GM21825 (cell line): ENCODE measurements at regions not wholly inside any gene's neighbourhood (a gene's known extent, or its start where the extent isn't known, plus 50 kb on each side); places are given as distances from the start of the nearest gene placed in this dataset.
"Not testable (repeated sequence)": the region's sequence is repeated elsewhere in the genome, so short reads cannot be mapped to it uniquely, and the experiment has no call there.

ENCODE experiments used
- ATAC-seq: cut with Tn5 transposase; IDR thresholded peaks from one replicate; pipeline ENCODE4 v1.9.1; 2021; ENCODE audit warnings: mild to moderate bottlenecking, moderate library complexity; ENCODE audit not compliant: unreplicated experiment

DNA sequence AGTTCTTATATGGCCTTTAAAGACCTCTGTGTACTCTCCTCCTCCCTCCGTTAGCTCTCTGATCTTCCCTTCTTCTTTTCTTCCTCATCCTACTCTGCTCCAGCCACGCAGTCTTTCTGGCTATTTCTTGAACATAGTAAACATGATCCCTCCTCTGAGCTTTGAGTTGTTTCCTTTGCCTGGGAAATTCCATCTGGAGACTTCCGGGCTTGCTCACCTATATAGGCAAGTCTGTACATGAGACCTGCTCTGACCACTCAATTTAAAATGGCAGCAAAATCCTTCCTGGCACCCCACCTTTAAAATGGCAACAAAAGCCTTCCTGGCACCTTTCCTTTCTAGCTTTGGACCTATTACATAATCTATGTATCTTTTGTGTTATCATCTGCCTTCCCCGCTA, 517.6 kb downstream of the TTLL7 start:
- ATAC-seq: not testable (repeated sequence)

DNA sequence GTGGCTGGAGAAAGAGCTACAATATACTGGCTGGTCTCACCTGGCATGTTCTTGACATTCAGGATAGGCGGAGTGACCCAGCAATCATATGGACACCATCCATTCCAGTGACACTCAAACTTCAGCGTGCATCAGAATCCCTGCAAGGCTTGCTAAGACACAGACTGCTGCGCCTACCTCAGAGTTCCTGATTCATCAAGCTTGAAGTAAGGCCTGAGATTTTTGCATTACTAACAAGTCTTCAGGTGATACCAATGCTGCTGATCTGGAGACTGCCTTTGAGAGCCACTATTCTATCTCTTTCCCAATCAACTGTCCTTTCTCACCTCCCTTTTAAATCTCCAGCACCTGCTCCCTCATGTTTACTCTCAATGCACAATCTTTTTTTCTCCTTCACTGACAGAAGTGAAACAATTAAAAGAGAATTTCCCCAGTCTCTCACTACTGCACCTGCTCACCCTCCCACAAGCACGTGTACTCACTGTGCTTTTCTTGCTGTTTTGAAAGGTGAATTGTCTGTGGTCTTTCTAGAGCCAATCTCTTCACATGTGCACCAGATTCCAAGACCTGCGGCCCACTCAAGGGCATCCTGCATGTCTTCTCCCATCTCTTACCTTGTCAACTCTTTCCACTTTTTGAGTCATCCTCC, 519.2 kb downstream of the TTLL7 start:
- ATAC-seq: peak; percentile 71

DNA sequence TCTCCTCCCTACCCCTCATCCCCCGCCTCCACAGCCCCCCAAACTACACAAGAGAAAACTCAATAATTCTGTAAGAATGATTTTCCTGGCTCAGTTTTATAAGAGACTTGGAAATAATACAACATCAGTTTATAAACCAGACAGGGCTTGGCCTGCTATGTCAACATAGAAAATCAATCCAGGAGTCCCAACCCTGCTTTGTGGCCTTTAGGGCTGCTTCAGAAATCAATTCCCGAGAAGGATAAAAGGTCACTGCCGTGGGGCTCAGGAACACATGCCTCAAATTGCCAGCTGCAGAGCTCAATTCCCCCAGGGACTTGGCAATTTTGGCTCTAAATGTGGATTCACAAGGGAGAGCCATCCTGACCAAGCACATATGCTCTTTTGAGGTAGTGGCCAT, 520.8 kb downstream of the TTLL7 start:
- ATAC-seq: not testable (repeated sequence)

DNA sequence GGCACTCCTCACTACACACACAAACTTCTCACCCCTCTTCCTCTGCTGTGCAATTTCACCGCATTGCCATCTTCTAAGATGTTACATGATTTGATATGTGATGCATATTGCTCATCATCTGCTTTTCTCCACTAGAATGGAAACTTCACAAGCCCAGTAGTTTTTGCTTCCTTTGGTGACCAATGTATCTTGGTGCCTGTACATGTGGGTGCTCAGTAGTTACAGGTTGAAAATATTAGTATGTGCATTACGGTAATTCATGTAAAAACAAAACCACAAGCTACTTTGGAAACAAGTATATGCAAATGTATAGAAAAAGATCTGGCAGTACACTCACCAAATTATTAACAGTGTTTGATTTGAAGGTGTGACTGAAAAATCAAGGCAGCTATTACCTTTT, 522.4 kb downstream of the TTLL7 start:
- ATAC-seq: peak; percentile 62

DNA sequence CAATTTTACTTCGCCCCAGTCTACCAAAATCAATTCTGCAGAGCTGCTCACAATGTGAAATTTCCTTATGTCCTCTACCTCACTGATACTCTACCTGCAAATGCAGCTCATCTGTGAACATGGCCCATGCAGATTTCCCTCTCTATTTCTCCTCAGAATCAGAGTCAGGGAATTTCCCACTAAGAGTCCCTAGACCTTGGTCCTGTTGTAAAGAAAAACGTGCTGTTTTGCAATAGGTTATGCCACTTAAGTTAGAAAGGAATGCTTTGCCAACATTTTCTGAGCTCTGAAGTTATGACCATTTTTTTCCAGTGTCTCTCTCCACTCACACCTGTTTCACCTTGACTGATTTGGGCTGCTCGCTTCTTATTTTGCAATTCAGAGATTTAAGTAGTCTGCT, 524.0 kb downstream of the TTLL7 start:
- ATAC-seq: not testable (repeated sequence)

DNA sequence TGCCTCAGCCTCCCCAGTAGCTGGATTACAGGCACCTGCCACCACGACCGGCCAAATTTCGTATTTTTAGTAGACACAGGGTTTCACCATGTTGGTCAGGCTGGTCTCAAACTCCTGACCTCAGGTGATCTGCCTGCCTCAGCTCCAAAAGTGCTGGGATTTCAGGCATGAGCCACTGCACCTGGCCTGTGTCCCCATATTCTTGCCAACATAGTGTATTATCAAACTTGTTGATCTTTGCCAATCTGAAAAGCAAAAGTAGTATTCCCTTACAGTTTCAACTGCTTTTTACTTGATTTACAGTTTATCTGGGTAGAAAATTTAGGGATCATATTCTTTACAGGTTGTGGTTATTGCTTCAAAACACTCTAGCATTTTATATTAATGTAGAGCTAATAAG, 524.9 kb downstream of the TTLL7 start:
- ATAC-seq: not testable (repeated sequence)

DNA sequence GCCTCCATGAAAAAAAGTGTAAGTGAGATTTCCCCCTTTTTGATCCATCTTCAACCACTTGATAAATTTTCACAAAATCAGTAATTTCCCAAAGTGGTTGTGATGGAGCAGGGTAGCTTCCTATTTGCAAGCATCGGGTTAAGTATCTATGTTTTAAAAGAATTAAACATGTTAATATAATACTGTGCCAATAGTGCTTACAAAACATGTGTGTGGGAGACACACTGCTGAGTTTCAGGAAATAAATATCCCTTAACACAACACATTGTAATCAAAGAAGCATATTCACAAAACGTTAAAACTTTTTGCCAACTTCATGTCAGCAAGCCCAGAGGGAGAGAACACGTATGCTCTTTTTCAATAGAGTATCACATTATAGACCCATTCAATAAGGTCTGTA, 526.9 kb downstream of the TTLL7 start:
- ATAC-seq: not testable (repeated sequence)

DNA sequence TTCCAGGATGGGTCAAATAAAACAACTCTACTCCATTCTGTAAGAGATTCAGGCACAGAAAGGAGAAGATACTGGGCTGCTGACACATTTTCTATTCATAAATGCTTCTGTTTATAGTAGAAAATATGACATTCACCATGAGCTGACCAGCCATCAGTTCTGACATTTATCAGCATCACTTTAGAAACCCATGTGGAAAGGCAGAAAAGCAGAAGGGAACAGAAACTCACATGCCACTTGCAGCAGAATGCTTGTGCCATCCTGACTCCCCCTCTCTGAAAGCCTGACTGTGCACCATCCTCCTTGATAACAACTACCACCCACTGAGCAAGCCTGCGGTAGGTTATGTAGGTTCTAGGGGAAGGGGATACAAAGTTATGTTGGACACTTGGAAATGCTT, 527.7 kb downstream of the TTLL7 start:
- ATAC-seq: not testable (repeated sequence)

DNA sequence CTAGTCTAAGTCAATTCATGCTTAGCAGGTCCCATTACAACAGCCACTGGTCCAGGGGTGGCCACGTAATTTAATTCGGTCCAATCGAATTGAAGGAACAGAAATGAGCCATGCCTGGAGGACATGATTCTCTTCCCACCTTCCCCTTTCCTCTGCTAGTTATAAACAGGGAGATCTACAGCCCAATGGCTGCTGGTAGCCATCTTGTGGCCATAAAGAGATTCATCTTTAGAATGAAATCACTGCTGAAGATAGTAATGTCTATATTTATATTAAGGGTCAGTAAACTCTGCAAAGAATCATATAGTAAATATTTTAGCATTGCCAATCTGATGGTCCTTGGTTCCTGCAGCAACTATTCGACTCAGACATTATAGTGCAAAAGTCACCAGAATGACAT, 530.6 kb downstream of the TTLL7 start:
- ATAC-seq: not testable (repeated sequence)

DNA sequence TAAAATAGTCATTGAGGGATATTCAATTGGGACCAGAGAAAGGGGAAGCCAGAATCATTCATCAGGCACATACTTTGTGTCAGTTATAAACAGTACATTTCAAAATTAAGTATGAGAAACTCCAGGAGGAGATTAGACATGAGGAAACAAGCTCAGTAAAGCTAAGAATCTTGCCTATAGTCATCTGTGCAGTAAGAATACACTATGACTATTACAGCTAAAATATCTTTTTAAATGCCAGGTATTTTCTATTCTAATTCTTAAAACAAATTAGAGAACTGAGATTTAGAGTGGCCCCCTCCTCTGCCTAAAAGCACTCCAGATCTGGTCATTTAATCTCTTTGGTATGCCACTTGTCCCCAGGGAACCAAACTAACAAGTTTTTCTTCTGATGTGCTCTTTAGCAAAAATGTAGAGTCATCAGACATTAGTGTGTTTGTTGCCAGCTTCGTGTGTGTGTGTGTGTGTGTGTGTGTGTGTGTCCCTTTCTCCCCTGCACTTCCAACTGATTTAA, 541.1 kb downstream of the TTLL7 start:
- not testable (repeated sequence) for ATAC-seq

DNA sequence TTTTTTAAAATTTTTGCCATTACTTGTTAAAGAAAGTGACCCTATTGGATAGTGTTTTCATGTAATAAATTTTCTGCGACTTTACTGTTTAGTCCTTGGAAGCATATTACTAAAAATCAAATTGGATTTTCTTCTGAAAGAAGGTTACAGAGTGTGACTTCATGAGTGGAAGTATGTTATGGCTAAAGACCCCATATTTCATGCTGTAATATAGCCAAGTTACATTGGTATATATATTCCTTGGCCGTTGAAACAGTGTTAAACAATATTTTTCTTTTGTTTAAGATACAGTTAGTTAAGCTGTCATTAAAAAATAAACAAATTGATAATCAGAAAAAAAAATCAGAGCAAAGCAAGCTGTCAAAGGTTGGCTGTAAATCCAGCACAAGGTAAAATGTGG, 541.7 kb downstream of the TTLL7 start:
- ATAC-seq: not testable (repeated sequence)

DNA sequence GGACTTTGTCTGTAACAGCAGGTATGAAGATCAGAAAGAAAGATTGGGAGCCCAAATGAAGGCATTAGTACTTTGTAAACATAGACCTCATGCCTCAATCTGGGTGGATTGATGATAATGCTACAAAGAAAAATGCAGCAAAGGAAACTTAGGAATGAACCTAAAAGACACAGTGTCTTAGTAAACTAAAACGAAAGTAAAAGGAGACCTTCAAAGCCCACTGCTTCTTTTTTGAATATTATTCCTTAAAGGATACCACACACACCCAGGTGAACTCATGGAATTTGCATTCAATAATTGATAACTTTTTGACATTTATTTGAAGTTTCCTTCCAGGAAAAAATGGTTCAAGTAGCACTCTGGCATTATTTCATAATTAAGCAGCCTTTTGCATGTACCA, 543.2 kb downstream of the TTLL7 start:
- ATAC-seq: not testable (repeated sequence)

DNA sequence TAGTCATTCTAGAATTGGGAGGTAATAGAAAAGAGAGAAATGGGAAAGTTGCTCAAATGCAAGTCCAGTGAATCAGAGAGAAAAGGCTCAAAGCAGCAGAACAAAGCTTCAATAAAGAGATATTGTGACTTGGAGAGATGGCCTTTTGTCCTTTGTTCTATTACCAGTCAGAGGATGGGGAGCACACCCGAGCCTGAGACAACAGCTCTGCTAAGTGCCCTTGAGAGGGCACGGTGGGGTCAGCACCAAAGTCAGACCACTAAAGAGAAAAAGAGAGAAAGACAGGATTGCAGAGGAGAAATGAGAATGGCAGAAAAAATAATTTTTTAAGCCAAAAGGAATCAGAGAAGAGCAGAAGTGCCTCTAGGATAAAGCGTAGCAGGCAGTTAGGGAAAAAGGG, 553.1 kb downstream of the TTLL7 start:
- not testable (repeated sequence) for ATAC-seq

DNA sequence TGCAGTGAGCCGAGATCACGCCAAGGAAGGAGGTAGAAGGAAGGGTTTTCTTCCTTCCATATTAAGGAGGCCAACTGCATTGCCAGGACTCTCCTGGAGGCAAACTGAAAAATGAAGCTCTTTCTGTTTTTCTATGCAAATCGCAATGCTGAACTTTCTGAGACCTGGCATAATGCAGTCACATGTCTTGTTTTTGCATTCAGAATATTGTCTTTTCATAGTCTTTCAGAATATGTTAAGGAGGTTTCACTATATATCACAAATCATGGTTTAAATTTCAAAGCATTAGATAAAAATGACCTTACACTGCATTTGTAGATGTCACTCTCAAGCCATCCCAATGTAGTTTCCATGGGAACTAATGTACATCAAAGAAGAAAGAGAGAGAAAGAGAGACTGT, 556.5 kb downstream of the TTLL7 start:
- ATAC-seq: not testable (repeated sequence)

DNA sequence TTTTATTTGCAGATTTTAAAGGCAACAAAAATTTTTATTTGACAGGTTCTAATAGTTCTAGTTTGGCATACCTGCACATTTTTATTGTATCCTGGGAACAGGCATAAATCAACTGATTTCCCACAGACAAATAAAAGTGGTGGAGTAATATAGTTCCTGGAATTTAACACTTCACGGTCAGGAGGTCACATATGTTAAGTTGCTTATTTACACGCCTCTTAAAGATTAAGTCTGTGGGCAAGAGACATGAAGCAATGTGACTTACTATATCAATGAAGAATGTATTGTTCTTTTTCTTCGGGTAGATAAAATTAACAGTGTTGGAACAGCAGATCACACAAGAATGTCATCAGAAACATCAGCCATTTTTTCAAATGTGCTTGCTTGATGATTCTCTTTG, 558.3 kb downstream of the TTLL7 start:
- not testable (repeated sequence) for ATAC-seq

DNA sequence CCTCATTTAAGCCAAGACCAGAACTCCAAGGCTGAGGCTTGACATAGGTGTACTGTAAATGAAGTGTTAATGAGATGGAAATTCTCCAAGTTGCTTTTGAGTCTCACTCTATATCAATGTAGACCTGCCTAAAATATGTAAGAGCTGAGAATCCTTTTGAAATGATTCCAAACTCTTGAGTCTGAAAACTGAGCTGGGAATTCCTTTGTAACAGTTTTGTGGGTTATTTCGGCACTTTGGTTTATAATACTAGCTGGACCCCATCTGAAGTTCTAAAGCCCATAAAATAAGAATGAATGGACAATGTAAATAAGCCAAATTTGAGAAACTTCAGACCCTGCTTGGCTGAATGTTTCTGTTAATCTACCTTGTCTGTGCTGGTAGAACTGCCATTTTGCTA, 558.9 kb downstream of the TTLL7 start:
- not testable (repeated sequence) for ATAC-seq

DNA sequence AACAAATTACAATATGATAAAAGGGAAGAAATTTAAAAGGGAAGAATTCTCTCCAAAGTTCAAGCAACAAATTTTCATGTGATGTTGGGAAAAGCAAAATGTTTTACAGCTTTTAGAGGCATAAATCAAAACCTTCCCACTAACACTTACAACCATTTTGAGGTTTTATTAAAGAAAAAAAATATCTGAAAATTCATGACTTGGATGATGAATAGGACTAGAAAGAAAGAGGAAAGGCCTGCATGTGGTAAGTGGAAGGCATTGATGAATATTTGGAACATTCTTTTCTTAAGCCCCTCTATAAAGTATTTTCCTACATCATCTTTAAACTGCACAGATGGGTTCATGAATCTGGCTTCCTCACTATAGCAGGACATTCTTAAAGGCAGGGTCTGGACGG, 560.6 kb downstream of the TTLL7 start:
- ATAC-seq: not testable (repeated sequence)

DNA sequence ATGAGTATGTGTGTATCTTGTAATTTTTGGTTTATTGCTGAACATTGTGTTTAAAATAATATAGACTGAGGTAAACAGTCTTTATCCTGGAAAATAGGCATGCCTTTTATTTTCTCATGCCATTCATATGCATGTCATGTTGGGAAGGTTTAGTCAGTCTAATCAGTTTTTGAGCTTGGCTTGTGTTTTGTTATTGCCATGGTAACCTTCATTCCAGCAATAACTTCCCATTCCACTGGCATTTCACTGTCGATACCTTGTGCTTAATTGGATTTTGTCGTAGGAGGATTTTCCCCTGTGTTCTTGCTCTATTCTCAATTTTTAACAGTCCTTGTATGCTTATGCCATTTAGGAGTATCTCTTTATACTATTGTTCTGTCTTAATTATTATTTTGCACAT, 563.6 kb downstream of the TTLL7 start:
- ATAC-seq: not testable (repeated sequence)

DNA sequence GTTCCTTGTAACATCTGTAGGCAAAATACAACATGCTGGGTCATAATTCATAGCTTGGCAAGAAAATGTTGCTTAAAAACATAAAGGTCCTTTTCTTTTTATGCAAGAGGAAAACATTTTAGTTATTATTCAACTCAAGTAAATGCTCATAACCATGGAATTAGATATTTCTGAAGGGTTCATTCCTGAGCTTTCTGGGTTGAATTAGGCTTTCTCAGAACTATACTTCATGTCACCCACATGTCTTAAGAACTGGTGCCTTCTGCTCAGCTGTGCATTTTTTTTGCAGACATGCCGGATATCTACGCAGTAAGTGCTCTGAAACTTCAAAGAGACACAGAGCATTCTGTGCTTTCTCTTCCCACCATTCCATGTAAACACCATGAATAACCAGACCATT, 571.4 kb downstream of the TTLL7 start:
- ATAC-seq: not testable (repeated sequence)

DNA sequence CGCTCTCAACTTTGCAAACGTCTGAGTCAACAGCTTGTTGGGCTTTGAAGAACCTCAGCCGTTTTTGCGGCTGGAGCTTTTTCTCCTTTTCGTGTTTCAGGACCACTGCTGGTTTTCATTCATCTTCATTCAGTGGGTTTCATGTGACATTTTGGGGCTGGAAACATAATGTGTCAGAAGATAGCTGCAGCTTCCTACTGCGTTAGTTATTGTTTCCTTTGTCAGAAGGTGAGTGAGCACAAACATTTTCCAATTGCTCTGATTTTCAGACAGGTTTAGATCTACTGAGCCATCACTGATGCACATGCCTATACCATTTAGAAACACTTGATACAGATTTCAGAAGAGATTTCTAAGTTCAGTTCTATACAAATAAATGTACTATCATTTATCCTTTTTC, 575.5 kb downstream of the TTLL7 start:
- ATAC-seq: not testable (repeated sequence)

DNA sequence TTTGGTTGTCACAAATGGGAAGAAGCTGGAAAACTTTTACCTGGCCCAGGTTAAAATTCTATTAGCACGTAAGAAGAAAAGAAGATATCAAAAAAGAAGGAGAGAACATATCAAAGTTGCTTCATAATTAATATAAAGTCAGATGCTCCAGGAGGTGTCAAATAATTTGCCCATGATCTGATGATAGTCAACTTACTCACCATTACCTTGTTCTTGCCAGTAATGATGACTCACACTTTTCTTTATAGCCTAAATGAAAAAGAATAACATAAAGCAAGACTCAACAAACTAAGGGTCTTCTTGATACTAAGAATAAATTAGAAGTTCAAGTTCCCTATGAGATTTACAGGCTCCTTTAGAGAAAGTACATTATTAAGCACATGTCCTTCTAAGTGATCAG, 580.4 kb downstream of the TTLL7 start:
- ATAC-seq: no peak

DNA sequence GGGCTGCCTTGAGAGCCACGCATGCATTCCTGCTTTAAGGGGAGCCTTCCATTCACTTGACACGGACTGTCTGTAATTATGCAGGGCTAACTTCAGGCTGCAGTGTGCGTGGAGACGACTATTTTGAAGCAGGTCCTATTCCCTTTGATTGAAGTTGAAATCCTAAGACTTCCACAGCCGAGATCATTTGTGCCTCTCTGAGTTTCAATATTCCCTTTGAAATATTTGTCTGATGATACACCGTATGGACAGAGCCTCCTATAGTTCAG, 585.2 kb downstream of the TTLL7 start:
- ATAC-seq: not testable (repeated sequence)

DNA sequence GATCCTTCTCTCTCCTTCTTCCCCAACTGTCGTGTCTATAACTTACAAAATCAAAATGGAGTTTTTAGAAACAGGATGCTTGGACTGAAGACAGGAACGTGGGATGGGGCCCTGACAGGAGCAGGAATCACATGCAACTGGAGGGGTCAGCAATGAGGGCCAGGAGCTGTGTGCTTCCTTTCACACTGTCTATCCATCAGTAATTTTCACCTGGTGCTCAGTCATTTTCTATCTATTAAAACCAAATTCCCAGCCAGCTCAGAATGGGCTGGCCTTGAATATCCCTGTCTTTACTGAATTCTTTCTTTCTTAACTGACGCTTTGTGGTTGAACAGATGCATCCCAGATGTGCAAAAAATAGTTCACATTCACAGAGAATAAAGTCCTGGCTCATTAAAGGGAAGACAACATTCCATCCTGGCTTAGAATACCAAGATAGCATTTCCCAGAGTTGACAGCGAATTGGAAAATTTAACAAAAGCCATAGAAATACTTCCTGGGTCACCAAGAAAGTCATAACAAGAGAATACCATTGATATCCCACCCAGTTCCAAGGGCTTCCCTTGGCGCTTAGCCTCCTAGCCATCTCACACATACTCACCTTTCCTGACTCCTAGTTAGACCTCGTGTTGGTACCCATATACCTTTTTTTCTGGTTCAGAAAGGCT, 588.1 kb downstream of the TTLL7 start:
- not testable (repeated sequence) for ATAC-seq
